ENCODE measurements at regions not wholly inside any gene's neighbourhood (a gene's known extent, or its start where the extent isn't known, plus 50 kb on each side); places are given as distances from the start of the nearest gene placed in this dataset.

GRCh38 chr3:182717216-182717615, 76.1 kb upstream of the ATP11B start:
- H3K9me3 Mint-ChIP-seq (ENCODE audit: unreplicated experiment): no peaks in the 10 kb centered on the region

GRCh38 chr3:182722907-182723306, 70.4 kb upstream of the ATP11B start:
- Histone ChIP-seq H3K4me3 (ENCODE audit: insufficient read depth, low read depth, low read length) (no peak overlapping the region), H3K27me3 (ENCODE audit: insufficient read depth, low read length) (no peaks in the 10 kb centered on the region), H3K4me2 (ENCODE audit: low read length) (no peak overlapping the region), H4K20me1 (ENCODE audit: insufficient read depth, low read length) (no peaks in the 10 kb centered on the region), H3K9me3 (ENCODE audit: insufficient read depth, low read depth, low read length) (no peaks in the 10 kb centered on the region), H3K4me1 (ENCODE audit: insufficient read depth, low read length) (no peaks in the 10 kb centered on the region), H2AFZ (ENCODE audit: low read depth, low read length) (no peak overlapping the region), H3K27ac (ENCODE audit: low read depth, low read length) (no peak overlapping the region), H3K79me2 (ENCODE audit: insufficient read depth, low read length) (no peaks in the 10 kb centered on the region), H3K9ac (ENCODE audit: low read length) (no peak overlapping the region), H3K36me3 (ENCODE audit: insufficient read depth, low read length) (no peaks in the 10 kb centered on the region)
- no peaks in the 10 kb centered on the region for H3K9me3 Mint-ChIP-seq (ENCODE audit: unreplicated experiment)
- H3K4me1 Mint-ChIP-seq (ENCODE audit: low read depth, unreplicated experiment): peaks cover 7% of the 10 kb centered on the region
- H3K36me3 Mint-ChIP-seq (ENCODE audit: low read depth, unreplicated experiment): no peaks in the 10 kb centered on the region
- H3K4me3 Mint-ChIP-seq (ENCODE audit: unreplicated experiment): no peak overlapping the region
- TF ChIP-seq CTCF (IDR thresholded peaks at IDR 0.05; ENCODE audit: insufficient read depth, low read depth, low read length) (no peak), EZH2 (IDR thresholded peaks at IDR 0.05; ENCODE audit: insufficient read depth, low read length) (no peak)
- DNase-seq (ENCODE audit: low read depth): no peak
- H3K27ac Mint-ChIP-seq (ENCODE audit: unreplicated experiment): no peak overlapping the region
- no peak for FAIRE-seq
- H3K27me3 Mint-ChIP-seq (ENCODE audit: low read depth, unreplicated experiment): peaks cover 8% of the 10 kb centered on the region

More at GRCh38 chr3:182717216-182717615, 76.1 kb upstream of the ATP11B start:
- TF ChIP-seq CTCF (IDR thresholded peaks at IDR 0.05; ENCODE audit: insufficient read depth, low read depth, low read length): no peak
- no peak for TF ChIP-seq EZH2 (IDR thresholded peaks at IDR 0.05; ENCODE audit: insufficient read depth, low read length)
- no peak overlapping the region for H2AFZ ChIP-seq (ENCODE audit: low read depth, low read length)
- Mint-ChIP-seq H3K4me3 (ENCODE audit: unreplicated experiment) (no peak overlapping the region), H3K4me1 (ENCODE audit: low read depth, unreplicated experiment) (no peaks in the 10 kb centered on the region), H3K27me3 (ENCODE audit: low read depth, unreplicated experiment) (no peaks in the 10 kb centered on the region), H3K36me3 (ENCODE audit: low read depth, unreplicated experiment) (no peaks in the 10 kb centered on the region), H3K27ac (ENCODE audit: unreplicated experiment) (no peak overlapping the region)
- no peaks in the 10 kb centered on the region for H3K27me3 ChIP-seq (ENCODE audit: insufficient read depth, low read length)
- no peaks in the 10 kb centered on the region for H4K20me1 ChIP-seq (ENCODE audit: insufficient read depth, low read length)
- no peak overlapping the region for H3K27ac ChIP-seq (ENCODE audit: low read depth, low read length)
- H3K9ac ChIP-seq (ENCODE audit: low read length): no peak overlapping the region
- H3K36me3 ChIP-seq (ENCODE audit: insufficient read depth, low read length): no peaks in the 10 kb centered on the region
- H3K4me1 ChIP-seq (ENCODE audit: insufficient read depth, low read length): no peaks in the 10 kb centered on the region
- H3K4me3 ChIP-seq (ENCODE audit: insufficient read depth, low read depth, low read length): no peak overlapping the region
- H3K79me2 ChIP-seq (ENCODE audit: insufficient read depth, low read length): no peaks in the 10 kb centered on the region
- H3K9me3 ChIP-seq (ENCODE audit: insufficient read depth, low read depth, low read length): no peaks in the 10 kb centered on the region
- DNase-seq (ENCODE audit: low read depth) (no peak), FAIRE-seq (no peak)
- no peak overlapping the region for H3K4me2 ChIP-seq (ENCODE audit: low read length)

- no peaks in the 10 kb centered on the region for H3K27me3 ChIP-seq (ENCODE audit: insufficient read depth, low read length)
- no peak overlapping the region for H2AFZ ChIP-seq (ENCODE audit: low read depth, low read length)
- H3K9ac ChIP-seq (ENCODE audit: low read length): no peak overlapping the region
- no peaks in the 10 kb centered on the region for H4K20me1 ChIP-seq (ENCODE audit: insufficient read depth, low read length)
- H3K4me3 ChIP-seq (ENCODE audit: insufficient read depth, low read depth, low read length): no peak overlapping the region
- DNase-seq (ENCODE audit: low read depth): no peak
- H3K9me3 Mint-ChIP-seq (ENCODE audit: unreplicated experiment): peaks cover under 1% of the 10 kb centered on the region
- H3K4me2 ChIP-seq (ENCODE audit: low read length): no peak overlapping the region
- no peak overlapping the region for H3K27ac ChIP-seq (ENCODE audit: low read depth, low read length)
- H3K4me1 ChIP-seq (ENCODE audit: insufficient read depth, low read length): no peaks in the 10 kb centered on the region
- no peaks in the 10 kb centered on the region for H3K36me3 Mint-ChIP-seq (ENCODE audit: low read depth, unreplicated experiment)
- H3K27ac Mint-ChIP-seq (ENCODE audit: unreplicated experiment): no peak overlapping the region
- no peaks in the 10 kb centered on the region for H3K36me3 ChIP-seq (ENCODE audit: insufficient read depth, low read length)
- H3K79me2 ChIP-seq (ENCODE audit: insufficient read depth, low read length): no peaks in the 10 kb centered on the region
- peaks cover 7% of the 10 kb centered on the region for H3K4me1 Mint-ChIP-seq (ENCODE audit: low read depth, unreplicated experiment)
- no peak overlapping the region for H3K4me3 Mint-ChIP-seq (ENCODE audit: unreplicated experiment)
- no peaks in the 10 kb centered on the region for H3K9me3 ChIP-seq (ENCODE audit: insufficient read depth, low read depth, low read length)
- FAIRE-seq: no peak
- H3K27me3 Mint-ChIP-seq (ENCODE audit: low read depth, unreplicated experiment): peaks cover 8% of the 10 kb centered on the region
- TF ChIP-seq EZH2 (IDR thresholded peaks at IDR 0.05; ENCODE audit: insufficient read depth, low read length): no peak
Measured at GRCh38 chr3:182723596-182723995, 69.7 kb upstream of the ATP11B start.

All from astrocyte (in vitro differentiated cells and primary cell).